ENCODE measurements at regions not wholly inside any gene's neighbourhood (a gene's known extent, or its start where the extent isn't known, plus 50 kb on each side); places are given as distances from the start of the nearest gene placed in this dataset.

DNA sequence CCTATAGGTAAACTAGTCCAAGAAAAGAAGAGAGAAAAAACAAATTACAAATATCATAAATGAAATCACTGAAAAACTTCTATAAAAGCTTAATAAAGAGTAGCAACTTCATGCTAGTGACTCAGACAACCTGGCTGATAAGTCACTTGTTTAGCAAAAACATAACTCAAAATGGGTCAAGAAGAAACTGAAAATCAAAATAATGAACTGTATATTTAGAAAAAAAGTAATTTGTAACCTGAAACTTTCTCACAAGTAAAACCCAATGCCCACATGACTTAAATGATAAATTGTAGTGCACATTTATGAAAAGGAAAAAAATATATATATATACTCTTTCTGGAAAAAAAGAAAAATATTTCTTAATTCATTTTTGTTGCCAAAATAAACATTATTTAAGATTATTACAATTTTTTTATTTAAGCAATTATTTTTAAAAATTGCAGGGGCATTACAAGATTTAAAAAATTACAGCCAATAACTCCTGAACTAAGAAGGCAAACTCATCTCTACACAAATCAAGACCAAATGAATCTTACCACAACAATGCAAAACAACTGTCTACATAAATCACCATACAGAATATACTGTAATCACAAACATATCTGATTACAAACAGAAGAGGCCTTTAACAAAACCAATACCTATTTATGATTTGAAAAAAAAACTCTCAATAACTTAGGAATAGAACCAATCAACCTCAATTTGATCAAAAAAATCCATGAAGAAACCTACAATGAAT, 406.3 kb downstream of the CDH7 start:
- no peak for TF ChIP-seq CTCF (IDR thresholded peaks at IDR 0.05)
- TF ChIP-seq RNF2 (IDR thresholded peaks at IDR 0.05; ENCODE audit: borderline replicate concordance, low read depth): no peak
- no peak for TF ChIP-seq MAZ (IDR thresholded peaks at IDR 0.05; ENCODE audit: borderline replicate concordance, low read depth, low read length)
- no peak for TF ChIP-seq POLR2A (IDR thresholded peaks at IDR 0.05; ENCODE audit: low read length)
- TF ChIP-seq PHF8 (IDR thresholded peaks at IDR 0.05; ENCODE audit: borderline replicate concordance, low read depth): no peak
- TF ChIP-seq, protein P1, sequence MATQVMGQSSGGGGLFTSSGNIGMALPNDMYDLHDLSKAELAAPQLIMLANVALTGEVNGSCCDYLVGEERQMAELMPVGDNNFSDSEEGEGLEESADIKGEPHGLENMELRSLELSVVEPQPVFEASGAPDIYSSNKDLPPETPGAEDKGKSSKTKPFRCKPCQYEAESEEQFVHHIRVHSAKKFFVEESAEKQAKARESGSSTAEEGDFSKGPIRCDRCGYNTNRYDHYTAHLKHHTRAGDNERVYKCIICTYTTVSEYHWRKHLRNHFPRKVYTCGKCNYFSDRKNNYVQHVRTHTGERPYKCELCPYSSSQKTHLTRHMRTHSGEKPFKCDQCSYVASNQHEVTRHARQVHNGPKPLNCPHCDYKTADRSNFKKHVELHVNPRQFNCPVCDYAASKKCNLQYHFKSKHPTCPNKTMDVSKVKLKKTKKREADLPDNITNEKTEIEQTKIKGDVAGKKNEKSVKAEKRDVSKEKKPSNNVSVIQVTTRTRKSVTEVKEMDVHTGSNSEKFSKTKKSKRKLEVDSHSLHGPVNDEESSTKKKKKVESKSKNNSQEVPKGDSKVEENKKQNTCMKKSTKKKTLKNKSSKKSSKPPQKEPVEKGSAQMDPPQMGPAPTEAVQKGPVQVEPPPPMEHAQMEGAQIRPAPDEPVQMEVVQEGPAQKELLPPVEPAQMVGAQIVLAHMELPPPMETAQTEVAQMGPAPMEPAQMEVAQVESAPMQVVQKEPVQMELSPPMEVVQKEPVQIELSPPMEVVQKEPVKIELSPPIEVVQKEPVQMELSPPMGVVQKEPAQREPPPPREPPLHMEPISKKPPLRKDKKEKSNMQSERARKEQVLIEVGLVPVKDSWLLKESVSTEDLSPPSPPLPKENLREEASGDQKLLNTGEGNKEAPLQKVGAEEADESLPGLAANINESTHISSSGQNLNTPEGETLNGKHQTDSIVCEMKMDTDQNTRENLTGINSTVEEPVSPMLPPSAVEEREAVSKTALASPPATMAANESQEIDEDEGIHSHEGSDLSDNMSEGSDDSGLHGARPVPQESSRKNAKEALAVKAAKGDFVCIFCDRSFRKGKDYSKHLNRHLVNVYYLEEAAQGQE (IDR thresholded peaks at IDR 0.05): no peak
- no peak for TF ChIP-seq CEBPB (IDR thresholded peaks at IDR 0.05)
- TF ChIP-seq HMGXB4 (CRISPR knock-in tag; IDR thresholded peaks at IDR 0.05; ENCODE audit: borderline replicate concordance): no peak

Data from A549 (cell line).